ENCODE measurements at regions not wholly inside any gene's neighbourhood (a gene's known extent, or its start where the extent isn't known, plus 50 kb on each side); places are given as distances from the start of the nearest gene placed in this dataset.

DNA sequence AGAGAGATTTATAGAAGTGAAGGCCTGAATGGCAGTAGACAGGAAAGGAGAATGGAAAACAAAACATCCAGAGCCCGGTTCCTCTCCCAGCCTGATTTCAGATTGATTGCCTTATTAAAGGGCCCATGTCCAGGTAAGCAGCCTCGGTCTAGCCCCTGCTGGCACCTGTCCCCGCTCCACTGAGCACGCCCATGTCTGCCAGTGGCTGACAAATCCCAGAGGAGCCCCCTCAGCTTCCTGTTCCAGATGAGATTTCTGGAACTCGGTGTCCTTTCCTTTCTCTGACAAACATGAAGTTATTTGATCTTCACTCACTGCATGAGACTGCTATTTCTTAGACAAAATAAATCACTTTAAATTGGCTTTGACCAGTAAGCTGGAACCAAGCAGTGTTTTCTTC, 187.0 kb upstream of the ADCY2 start:
- TF ChIP-seq, protein P1, sequence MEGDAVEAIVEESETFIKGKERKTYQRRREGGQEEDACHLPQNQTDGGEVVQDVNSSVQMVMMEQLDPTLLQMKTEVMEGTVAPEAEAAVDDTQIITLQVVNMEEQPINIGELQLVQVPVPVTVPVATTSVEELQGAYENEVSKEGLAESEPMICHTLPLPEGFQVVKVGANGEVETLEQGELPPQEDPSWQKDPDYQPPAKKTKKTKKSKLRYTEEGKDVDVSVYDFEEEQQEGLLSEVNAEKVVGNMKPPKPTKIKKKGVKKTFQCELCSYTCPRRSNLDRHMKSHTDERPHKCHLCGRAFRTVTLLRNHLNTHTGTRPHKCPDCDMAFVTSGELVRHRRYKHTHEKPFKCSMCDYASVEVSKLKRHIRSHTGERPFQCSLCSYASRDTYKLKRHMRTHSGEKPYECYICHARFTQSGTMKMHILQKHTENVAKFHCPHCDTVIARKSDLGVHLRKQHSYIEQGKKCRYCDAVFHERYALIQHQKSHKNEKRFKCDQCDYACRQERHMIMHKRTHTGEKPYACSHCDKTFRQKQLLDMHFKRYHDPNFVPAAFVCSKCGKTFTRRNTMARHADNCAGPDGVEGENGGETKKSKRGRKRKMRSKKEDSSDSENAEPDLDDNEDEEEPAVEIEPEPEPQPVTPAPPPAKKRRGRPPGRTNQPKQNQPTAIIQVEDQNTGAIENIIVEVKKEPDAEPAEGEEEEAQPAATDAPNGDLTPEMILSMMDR (IDR thresholded peaks at IDR 0.05; ENCODE audit: low read length): no peak
- TF ChIP-seq EZH2 (IDR thresholded peaks at IDR 0.05; ENCODE audit: borderline replicate concordance, low read length): no peak
